Epithelial cell of esophagus (primary cell): ENCODE measurements at regions not wholly inside any gene's neighbourhood (a gene's known extent, or its start where the extent isn't known, plus 50 kb on each side); places are given as distances from the start of the nearest gene placed in this dataset.
"Not testable (repeated sequence)": the region's sequence is repeated elsewhere in the genome, so short reads cannot be mapped to it uniquely, and the experiment has no call there.

Source experiments
- DNase-seq: peaks from one replicate; pipeline ENCODE4 v3.0.0; 2010; ENCODE audit warnings: low read depth
- H3K4me3 ChIP-seq: 2 replicates; pipeline ENCODE4 v1.5.1; 2011; ENCODE audit warnings: mild to moderate bottlenecking, low read length, control low read depth
- TF ChIP-seq, protein P1 (sequence below): IDR thresholded peaks from 2 replicates; pipeline ENCODE4 v1.5.1; 2011; ENCODE audit warnings: low read depth, mild to moderate bottlenecking, low read length, control low read depth, inconsistent platforms; ENCODE audit not compliant: insufficient read depth; ENCODE audit errors: missing control alignments

DNA sequence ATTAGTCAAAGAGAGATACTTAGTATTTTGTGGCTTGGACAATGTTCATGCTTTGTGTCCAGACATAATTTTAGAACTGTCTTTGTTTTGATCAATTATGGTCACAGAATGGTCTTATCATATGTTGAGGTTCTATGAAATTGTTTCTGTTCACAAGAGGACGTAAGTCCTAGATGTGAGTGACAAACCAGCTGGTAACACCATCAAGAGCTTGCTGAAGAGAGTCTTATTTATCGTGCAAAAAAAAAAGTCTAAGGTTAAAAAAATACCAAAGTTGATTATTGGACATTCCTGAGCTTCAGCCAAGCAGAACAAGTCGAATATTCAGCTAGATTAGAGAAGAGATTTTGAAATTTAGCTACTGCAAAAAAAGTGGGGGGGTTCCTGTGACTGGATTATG is 495.9 kb upstream of the NAALADL2 start:
- TF ChIP-seq, protein P1, sequence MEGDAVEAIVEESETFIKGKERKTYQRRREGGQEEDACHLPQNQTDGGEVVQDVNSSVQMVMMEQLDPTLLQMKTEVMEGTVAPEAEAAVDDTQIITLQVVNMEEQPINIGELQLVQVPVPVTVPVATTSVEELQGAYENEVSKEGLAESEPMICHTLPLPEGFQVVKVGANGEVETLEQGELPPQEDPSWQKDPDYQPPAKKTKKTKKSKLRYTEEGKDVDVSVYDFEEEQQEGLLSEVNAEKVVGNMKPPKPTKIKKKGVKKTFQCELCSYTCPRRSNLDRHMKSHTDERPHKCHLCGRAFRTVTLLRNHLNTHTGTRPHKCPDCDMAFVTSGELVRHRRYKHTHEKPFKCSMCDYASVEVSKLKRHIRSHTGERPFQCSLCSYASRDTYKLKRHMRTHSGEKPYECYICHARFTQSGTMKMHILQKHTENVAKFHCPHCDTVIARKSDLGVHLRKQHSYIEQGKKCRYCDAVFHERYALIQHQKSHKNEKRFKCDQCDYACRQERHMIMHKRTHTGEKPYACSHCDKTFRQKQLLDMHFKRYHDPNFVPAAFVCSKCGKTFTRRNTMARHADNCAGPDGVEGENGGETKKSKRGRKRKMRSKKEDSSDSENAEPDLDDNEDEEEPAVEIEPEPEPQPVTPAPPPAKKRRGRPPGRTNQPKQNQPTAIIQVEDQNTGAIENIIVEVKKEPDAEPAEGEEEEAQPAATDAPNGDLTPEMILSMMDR = no peak
- no peak overlapping the region for H3K4me3 ChIP-seq
- no peak for DNase-seq

DNA sequence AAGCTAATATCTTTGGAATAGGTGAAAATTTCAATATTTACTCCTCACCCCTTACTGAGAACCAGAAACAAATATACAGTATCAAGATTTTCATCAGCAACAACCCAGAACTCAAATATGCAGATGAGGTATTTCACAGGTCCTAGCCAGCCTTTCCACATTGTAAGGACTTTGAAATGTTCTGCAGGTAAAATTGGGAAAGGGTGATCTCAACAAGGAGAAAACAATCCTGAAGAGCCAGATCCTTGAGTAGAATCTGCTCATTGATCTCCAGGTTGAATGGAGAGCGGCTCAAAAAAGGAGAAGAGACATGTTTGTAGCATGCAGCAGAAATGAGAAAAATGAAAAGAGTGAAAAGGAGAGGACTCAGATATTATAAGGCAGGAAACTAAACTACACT is 493.3 kb upstream of the NAALADL2 start:
- DNase-seq = no peak
- TF ChIP-seq, protein P1 = no peak
- no peak overlapping the region for H3K4me3 ChIP-seq

DNA sequence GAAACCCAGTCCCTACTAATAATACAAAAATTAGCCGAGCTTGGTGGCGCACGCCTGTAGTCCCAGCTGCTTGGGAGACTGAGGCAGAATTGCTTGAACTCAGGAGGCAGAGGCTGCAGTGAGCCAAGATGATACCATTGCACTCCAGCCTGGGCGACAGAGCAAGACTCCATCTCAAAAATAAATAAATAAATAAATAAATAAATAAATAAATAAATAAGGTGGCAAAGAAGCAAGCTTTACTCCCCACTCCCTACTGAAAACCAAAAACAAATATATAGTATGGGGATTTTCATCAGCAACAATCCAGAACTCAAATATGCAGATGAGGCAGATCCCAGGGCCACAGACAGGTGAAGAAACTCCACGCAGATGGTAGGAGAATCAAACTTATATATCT is 492.2 kb upstream of the NAALADL2 start:
- DNase-seq = not testable (repeated sequence)

DNA sequence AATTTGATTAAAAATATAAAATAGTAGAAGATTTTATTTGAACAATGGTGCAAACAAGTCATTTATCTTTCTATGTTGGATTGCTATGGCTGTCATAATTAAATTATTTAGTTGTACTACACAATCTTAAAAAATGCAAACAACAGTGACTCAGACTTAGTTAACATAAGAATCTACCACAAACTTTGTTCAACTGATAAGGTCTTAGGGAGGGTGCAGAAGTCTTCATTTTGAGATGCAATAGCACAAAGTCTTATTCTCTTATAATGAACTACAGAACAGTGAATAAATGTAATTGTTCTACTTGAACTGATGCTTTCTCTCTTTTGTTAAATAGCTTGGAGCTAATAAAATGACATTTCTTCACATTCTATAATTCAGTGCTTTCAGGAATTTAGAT is 482.8 kb upstream of the NAALADL2 start:
- peak; percentile 8 for DNase-seq
- TF ChIP-seq, protein P1 = no peak
- H3K4me3 ChIP-seq = no peak overlapping the region

More for the DNA sequence above, 492.2 kb upstream of the NAALADL2 start:
- H3K4me3 ChIP-seq = not testable (repeated sequence)

DNA sequence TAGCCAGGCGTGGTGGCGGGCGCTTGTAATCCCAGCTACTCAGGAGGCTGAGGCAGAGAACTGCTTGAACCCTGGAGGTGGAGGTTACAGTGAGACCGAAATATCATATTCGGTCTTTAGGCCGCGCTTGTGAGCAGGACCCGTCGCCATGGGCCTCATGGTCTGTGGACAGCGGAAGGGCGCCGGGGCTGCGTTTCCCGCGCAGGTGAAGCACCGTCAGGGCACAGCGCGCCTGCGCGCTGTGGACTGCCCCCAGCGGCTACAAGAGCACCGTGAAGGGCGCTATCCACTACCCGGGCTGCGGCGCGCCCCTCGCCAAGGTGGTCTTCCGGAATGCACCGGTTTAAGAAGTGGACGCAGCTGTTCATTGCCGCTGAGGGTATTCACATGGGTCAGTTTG is 482.0 kb upstream of the NAALADL2 start:
- TF ChIP-seq, protein P1 = no peak
- H3K4me3 ChIP-seq = no peak overlapping the region
- no peak for DNase-seq

DNA sequence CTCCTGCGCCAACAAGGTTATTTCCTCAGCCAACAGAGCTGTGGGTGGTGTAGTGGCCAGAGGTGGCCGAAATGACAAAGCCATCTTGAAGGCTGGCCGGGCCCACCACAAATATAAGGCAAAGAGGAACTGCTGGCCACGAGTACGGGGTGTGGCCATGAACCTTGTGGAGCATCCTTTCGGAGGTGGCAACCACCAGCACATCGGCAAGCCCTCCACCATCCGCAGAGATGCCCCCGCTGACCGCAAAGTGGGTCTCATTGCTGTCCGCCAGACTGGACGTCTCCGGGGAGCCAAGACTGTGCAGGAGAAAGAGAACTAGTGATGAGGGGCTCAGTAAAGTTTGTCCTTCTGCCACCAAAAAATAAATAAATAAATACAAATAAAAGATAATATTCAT is 481.4 kb upstream of the NAALADL2 start:
- no peak for DNase-seq
- no peak overlapping the region for H3K4me3 ChIP-seq
- TF ChIP-seq, protein P1 = no peak

DNA sequence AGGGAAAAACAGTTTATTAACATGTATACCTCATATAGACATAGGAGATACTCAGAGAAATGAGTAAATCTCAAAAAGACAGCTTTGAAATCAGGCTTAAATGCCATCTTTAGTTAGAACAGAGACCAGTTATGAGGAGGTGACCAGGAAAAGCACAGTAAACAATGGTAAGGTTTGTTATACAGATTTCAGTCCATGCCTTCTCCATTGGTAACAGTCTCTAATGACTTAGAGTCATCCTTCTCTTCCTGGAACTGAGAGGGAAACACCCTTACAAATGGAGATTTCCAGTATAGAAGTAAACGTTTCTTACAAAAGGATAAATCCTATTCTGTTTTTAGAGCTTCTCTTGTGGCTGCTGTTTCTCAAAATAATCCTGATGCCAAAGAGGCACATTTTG is 476.3 kb upstream of the NAALADL2 start:
- H3K4me3 ChIP-seq = no peak overlapping the region
- no peak for DNase-seq
- TF ChIP-seq, protein P1 = no peak

DNA sequence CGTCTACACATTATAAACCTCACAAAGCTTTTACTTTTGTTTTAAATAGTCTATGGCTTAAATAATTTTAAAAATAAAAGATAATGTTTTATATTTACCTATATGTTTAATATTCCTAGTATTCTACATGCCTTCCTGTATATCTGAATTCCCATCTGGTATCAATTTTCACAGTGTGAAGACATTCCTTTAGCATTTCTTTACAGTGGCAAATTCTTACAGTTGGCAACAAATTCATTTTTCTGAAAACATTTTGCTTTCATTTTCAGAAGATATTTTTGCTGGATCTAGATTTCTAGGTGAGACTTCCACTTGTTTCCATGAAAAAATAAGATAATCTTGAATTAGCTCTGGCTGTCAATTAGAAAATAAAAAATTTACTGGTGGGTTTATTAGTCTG is 471.4 kb upstream of the NAALADL2 start:
- TF ChIP-seq, protein P1 = no peak
- no peak overlapping the region for H3K4me3 ChIP-seq
- DNase-seq = no peak
